ENCODE measurements at regions not wholly inside any gene's neighbourhood (a gene's known extent, or its start where the extent isn't known, plus 50 kb on each side); places are given as distances from the start of the nearest gene placed in this dataset.

DNA sequence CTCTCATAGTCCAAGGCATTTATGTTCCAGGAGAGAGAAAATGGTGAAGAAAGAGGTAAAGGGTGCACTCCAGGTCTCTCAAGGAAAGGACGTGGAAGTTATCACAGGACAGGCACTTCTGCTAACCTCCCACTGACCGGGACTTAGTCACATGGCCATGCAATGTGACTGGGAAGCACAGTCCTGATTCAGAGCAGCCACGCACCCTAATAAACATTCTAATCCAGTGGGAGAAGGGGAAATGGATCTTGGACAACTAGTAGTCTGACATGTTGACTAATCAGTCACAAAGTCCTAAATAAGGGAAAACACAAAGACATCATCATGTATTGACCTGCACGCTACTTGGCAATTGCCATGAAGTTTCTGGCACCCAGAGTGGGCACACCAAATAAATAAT lies 417.5 kb upstream of the ZMIZ1 start:
- peaks cover 3% of the 10 kb centered on the region for H3K27me3 ChIP-seq (ENCODE audit: control insufficient read depth, insufficient read depth, low read length)
- POLR2A ChIA-PET = no interaction called here
- H3K9me3 ChIP-seq (ENCODE audit: control insufficient read depth, insufficient read depth, low read length) = peaks cover 4% of the 10 kb centered on the region; the same call in 1 of the 2 replicates
- CTCF ChIA-PET = no interaction called here
- no peak overlapping the region for H3K4me3 ChIP-seq (ENCODE audit: low read depth, low read length)
- no peak for DNase-seq (ENCODE audit: low read depth, low spot score)
- TF ChIP-seq, protein P1, sequence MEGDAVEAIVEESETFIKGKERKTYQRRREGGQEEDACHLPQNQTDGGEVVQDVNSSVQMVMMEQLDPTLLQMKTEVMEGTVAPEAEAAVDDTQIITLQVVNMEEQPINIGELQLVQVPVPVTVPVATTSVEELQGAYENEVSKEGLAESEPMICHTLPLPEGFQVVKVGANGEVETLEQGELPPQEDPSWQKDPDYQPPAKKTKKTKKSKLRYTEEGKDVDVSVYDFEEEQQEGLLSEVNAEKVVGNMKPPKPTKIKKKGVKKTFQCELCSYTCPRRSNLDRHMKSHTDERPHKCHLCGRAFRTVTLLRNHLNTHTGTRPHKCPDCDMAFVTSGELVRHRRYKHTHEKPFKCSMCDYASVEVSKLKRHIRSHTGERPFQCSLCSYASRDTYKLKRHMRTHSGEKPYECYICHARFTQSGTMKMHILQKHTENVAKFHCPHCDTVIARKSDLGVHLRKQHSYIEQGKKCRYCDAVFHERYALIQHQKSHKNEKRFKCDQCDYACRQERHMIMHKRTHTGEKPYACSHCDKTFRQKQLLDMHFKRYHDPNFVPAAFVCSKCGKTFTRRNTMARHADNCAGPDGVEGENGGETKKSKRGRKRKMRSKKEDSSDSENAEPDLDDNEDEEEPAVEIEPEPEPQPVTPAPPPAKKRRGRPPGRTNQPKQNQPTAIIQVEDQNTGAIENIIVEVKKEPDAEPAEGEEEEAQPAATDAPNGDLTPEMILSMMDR (IDR thresholded peaks at IDR 0.05; ENCODE audit: low read depth, low read length) = no peak
- H3K27ac ChIP-seq (ENCODE audit: low read depth, low read length) = no peak overlapping the region

DNA sequence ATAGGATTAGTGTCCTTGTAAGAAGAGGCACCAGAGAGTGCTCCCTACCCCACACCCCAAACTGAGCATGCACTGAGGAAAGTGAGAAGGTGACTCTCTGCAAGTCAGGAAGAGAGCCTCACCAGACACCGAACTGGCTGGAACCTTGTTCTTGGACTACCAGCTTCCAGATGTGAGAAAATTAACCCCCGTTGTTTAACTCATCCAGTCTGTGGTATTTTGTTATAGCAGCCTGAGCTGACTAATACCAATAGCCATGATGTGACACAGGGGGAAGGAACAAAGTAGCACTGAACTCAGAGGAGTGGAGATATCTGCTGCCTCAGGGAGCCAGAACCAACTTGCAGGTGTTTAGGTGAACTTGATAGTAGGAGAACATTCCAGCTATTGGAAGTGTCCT lies 415.2 kb upstream of the ZMIZ1 start:
- H3K9me3 ChIP-seq (ENCODE audit: control insufficient read depth, insufficient read depth, low read length) = peaks cover 4% of the 10 kb centered on the region; the same call in 1 of the 2 replicates
- H3K4me3 ChIP-seq (ENCODE audit: low read depth, low read length) = no peak overlapping the region
- ChIA-PET POLR2A (no interaction called here), CTCF (no interaction called here)
- H3K27me3 ChIP-seq (ENCODE audit: control insufficient read depth, insufficient read depth, low read length) = peaks cover 3% of the 10 kb centered on the region
- TF ChIP-seq, protein P1 (IDR thresholded peaks at IDR 0.05; ENCODE audit: low read depth, low read length) = no peak
- DNase-seq (ENCODE audit: low read depth, low spot score) = no peak
- no peak overlapping the region for H3K27ac ChIP-seq (ENCODE audit: low read depth, low read length)

DNA sequence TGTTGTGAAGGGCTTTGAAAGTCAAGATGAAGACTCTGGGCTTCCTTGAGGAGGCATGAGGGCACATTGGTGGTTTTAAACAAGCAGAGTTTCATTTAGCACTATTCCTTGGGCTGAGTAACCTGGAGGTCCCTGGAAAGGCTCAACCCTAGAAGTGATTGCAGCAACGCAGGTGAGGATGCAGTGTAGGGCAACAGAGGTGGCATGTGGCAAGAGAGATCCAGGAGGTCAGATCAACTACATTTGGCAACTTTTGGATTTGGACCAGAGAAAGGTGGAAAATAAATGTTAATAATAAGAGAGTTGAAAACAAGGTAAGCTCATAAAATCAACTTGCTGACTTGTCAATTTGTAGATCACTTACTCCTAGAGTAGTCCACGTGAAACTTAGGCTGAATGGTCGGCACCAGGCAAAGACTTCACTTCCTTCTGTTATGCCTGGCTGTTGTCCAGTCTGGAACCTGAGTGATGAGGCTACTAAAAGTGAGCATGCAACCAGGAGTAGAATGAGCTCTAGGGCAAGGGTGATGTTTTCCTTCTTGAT lies 414.6 kb upstream of the ZMIZ1 start:
- no peak overlapping the region for H3K4me3 ChIP-seq (ENCODE audit: low read depth, low read length)
- ChIA-PET CTCF (no interaction called here), POLR2A (no interaction called here)
- TF ChIP-seq, protein P1 (IDR thresholded peaks at IDR 0.05; ENCODE audit: low read depth, low read length) = no peak
- no peak overlapping the region for H3K27ac ChIP-seq (ENCODE audit: low read depth, low read length)
- no peak for DNase-seq (ENCODE audit: low read depth, low spot score)
- peaks cover 4% of the 10 kb centered on the region; the same call in 1 of the 2 replicates for H3K9me3 ChIP-seq (ENCODE audit: control insufficient read depth, insufficient read depth, low read length)
- H3K27me3 ChIP-seq (ENCODE audit: control insufficient read depth, insufficient read depth, low read length) = peaks cover 3% of the 10 kb centered on the region

DNA sequence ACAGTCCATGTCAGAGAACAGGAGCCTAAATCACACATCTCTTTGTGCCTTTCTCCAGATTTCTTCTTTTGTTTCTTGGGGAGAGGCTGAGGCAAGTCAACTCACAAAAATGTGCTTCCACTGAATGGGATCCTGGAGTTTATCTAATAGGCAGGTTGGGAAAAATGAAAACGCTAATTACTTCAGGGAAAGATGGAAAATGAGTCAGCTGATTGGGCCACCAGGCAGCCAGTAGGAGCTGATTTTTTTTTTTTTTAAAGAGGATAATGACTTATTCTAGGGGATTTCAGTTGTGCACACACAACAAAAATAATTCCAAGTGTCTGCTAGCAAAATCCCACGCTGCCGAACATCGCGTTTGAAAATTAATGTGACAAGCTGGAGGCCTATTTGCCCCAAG lies 412.8 kb upstream of the ZMIZ1 start:
- Histone ChIP-seq H3K27me3 (ENCODE audit: control insufficient read depth, insufficient read depth, low read length) (peaks cover 3% of the 10 kb centered on the region), H3K4me3 (ENCODE audit: low read depth, low read length) (no peak overlapping the region), H3K9me3 (ENCODE audit: control insufficient read depth, insufficient read depth, low read length) (peaks cover 4% of the 10 kb centered on the region; the same call in 1 of the 2 replicates), H3K27ac (ENCODE audit: low read depth, low read length) (no peak overlapping the region)
- CTCF ChIA-PET = interaction anchor here (0.7 to 2.8 kb wide), 4 partner anchors 7 to 609 kb away, joined by 3 to 19 read pairs (median 6); no protein-coding TSS in a partner anchor
- TF ChIP-seq, protein P1 (IDR thresholded peaks at IDR 0.05; ENCODE audit: low read depth, low read length) = no peak
- POLR2A ChIA-PET = interaction anchor here (0.7 kb wide), 1 partner anchor 115 kb away, joined by 3 read pairs; no protein-coding TSS in a partner anchor
- no peak for DNase-seq (ENCODE audit: low read depth, low spot score)

DNA sequence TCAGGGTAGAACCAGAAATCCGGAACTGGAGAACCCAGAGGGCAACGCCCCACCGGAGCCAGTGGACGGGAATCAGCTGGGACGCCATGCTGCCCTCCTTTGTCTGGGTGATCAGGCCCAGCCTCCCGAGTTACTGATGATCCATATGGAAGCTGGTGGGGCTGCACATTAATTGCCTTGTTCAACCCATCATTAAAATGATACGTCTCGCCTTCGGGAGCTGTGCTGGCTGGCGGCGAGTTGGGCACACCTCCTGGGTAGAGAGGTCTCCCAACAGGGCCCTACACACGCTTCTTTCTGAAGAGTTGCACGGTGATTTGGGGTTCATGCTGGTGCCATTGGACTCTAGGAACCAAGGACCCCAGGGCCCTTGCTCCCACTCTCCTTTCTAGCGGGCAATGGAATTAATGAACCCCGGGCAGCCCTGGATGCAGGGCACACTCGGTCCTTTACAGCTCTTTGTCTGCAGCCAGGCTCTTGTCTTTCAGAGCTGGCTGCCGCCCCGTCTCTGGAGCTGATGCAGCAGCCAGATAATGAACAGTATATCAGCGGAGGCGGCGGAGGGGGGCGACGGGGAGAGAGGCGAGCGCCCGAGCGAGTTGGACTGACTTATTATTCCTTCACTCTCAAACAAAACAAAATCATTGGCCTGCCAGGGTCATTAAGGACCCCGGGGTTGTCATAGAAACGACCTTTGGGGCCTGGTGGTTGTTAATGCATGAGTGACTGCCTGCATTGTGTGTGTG lies 412.2 kb upstream of the ZMIZ1 start:
- DNase-seq (ENCODE audit: low read depth, low spot score) = no peak
- POLR2A ChIA-PET = interaction anchor here (0.7 kb wide), 1 partner anchor 114 kb away, joined by 3 read pairs; no protein-coding TSS in a partner anchor
- Histone ChIP-seq H3K4me3 (ENCODE audit: low read depth, low read length) (no peak overlapping the region), H3K9me3 (ENCODE audit: control insufficient read depth, insufficient read depth, low read length) (peaks cover 4% of the 10 kb centered on the region; the same call in 1 of the 2 replicates), H3K27ac (ENCODE audit: low read depth, low read length) (no peak overlapping the region), H3K27me3 (ENCODE audit: control insufficient read depth, insufficient read depth, low read length) (peaks cover 3% of the 10 kb centered on the region)
- CTCF ChIA-PET = interaction anchor here (0.7 to 2.8 kb wide), 6 partner anchors 8 to 609 kb away, joined by 3 to 19 read pairs (median 6); no protein-coding TSS in a partner anchor
- TF ChIP-seq, protein P1 (IDR thresholded peaks at IDR 0.05; ENCODE audit: low read depth, low read length) = no peak
